C1 segment of cervical spinal cord (tissue), 14 donors: ENCODE measurements at regions not wholly inside any gene's neighbourhood (a gene's known extent, or its start where the extent isn't known, plus 50 kb on each side); places are given as distances from the start of the nearest gene placed in this dataset.

Source experiments
- DNase-seq, 14 donors: peaks; one replicate each; lab custom pipeline; 2025; lab: John Stamatoyannopoulos, UW

- no peak for DNase-seq
Observed at GRCh38 chr2:58878778-58879177, 637.7 kb upstream of the FANCL start.

GRCh38 chr2:58876126-58876525, 635.0 kb upstream of the FANCL start:
- no peak for DNase-seq

- no peak for DNase-seq
Observed at GRCh38 chr2:58875436-58875835, 634.3 kb upstream of the FANCL start.

GRCh38 chr2:58871469-58872142, 630.5 kb upstream of the FANCL start:
- no peak for DNase-seq

GRCh38 chr2:58870704-58871103, 629.6 kb upstream of the FANCL start:
- no peak for DNase-seq

- no peak for DNase-seq
Observed at GRCh38 chr2:58866946-58867345, 625.8 kb upstream of the FANCL start.

GRCh38 chr2:58866527-58866926, 625.4 kb upstream of the FANCL start:
- no peak for DNase-seq

GRCh38 chr2:58866040-58866439, 624.9 kb upstream of the FANCL start:
- DNase-seq = no peak

GRCh38 chr2:58865436-58865835, 624.3 kb upstream of the FANCL start:
- no peak for DNase-seq

GRCh38 chr2:58862244-58862643, 621.1 kb upstream of the FANCL start:
- no peak for DNase-seq

- DNase-seq = no peak
Observed at GRCh38 chr2:58860586-58860985, 619.5 kb upstream of the FANCL start.

GRCh38 chr2:58856100-58856499, 615.0 kb upstream of the FANCL start:
- DNase-seq = no peak

- no peak for DNase-seq
Observed at GRCh38 chr2:58853420-58853819, 612.3 kb upstream of the FANCL start.

GRCh38 chr2:58852905-58853304, 611.8 kb upstream of the FANCL start:
- DNase-seq = no peak

- no peak for DNase-seq
Observed at GRCh38 chr2:58852243-58852642, 611.1 kb upstream of the FANCL start.

- no peak for DNase-seq
Observed at GRCh38 chr2:58851598-58851997, 610.5 kb upstream of the FANCL start.

GRCh38 chr2:58845011-58845410, 603.9 kb upstream of the FANCL start:
- no peak for DNase-seq

GRCh38 chr2:58842501-58843155, 601.5 kb upstream of the FANCL start:
- no peak for DNase-seq

GRCh38 chr2:58834404-58834803, 593.3 kb upstream of the FANCL start:
- no peak for DNase-seq

- DNase-seq = no peak
Observed at GRCh38 chr2:58826795-58827194, 585.7 kb upstream of the FANCL start.

GRCh38 chr2:58812771-58813344, 571.7 kb upstream of the FANCL start:
- no peak for DNase-seq

- DNase-seq = no peak
Observed at GRCh38 chr2:58805126-58805525, 564.0 kb upstream of the FANCL start.

GRCh38 chr2:58803192-58803591, 562.1 kb upstream of the FANCL start:
- no peak for DNase-seq
